ENCODE measurements at regions not wholly inside any gene's neighbourhood (a gene's known extent, or its start where the extent isn't known, plus 50 kb on each side); places are given as distances from the start of the nearest gene placed in this dataset.

- peaks cover 5% of the 10 kb centered on the region for H3K9me3 ChIP-seq
- no peak for DNase-seq
- no peak for TF ChIP-seq CTCF (IDR thresholded peaks at IDR 0.05)
- no peaks in the 10 kb centered on the region for H3K36me3 ChIP-seq (ENCODE audit: low read depth)
- H3K4me3 ChIP-seq: no peak overlapping the region
- ATAC-seq: no peak
- intact Hi-C loops (cut with DNase I, micrococcal nuclease): no loop called here
- H3K4me1 ChIP-seq (ENCODE audit: low read depth): no peaks in the 10 kb centered on the region
These were observed 399.8 kb upstream of the MON1B start for GRCh38 chr16:76791151-76791550.

GRCh38 chr16:76796416-76796815 lies 394.6 kb upstream of the MON1B start:
- Histone ChIP-seq H3K4me1 (ENCODE audit: low read depth) (no peaks in the 10 kb centered on the region), H3K9me3 (no peaks in the 10 kb centered on the region), H3K4me3 (no peak overlapping the region), H3K36me3 (ENCODE audit: low read depth) (no peaks in the 10 kb centered on the region)
- DNase-seq: no peak
- intact Hi-C loops (cut with DNase I, micrococcal nuclease): no loop called here
- no peak for ATAC-seq
- TF ChIP-seq CTCF (IDR thresholded peaks at IDR 0.05): no peak

GRCh38 chr16:76796978-76797377 lies 394.0 kb upstream of the MON1B start:
- Histone ChIP-seq H3K4me1 (ENCODE audit: low read depth) (no peaks in the 10 kb centered on the region), H3K4me3 (no peak overlapping the region), H3K36me3 (ENCODE audit: low read depth) (no peaks in the 10 kb centered on the region), H3K9me3 (no peaks in the 10 kb centered on the region)
- no peak for TF ChIP-seq CTCF (IDR thresholded peaks at IDR 0.05)
- ATAC-seq (no peak), DNase-seq (no peak)
- intact Hi-C loops (cut with DNase I, micrococcal nuclease): no loop called here

GRCh38 chr16:76797457-76797856 lies 393.5 kb upstream of the MON1B start:
- Histone ChIP-seq H3K9me3 (no peaks in the 10 kb centered on the region), H3K4me3 (no peak overlapping the region), H3K36me3 (ENCODE audit: low read depth) (no peaks in the 10 kb centered on the region), H3K4me1 (ENCODE audit: low read depth) (no peaks in the 10 kb centered on the region)
- intact Hi-C loops (cut with DNase I, micrococcal nuclease): no loop called here
- ATAC-seq: no peak
- no peak for TF ChIP-seq CTCF (IDR thresholded peaks at IDR 0.05)
- DNase-seq: no peak

GRCh38 chr16:76800196-76800595 lies 390.8 kb upstream of the MON1B start:
- H3K9me3 ChIP-seq: no peaks in the 10 kb centered on the region
- H3K36me3 ChIP-seq (ENCODE audit: low read depth): no peaks in the 10 kb centered on the region
- intact Hi-C loops (cut with DNase I, micrococcal nuclease): no loop called here
- ATAC-seq (no peak), DNase-seq (no peak)
- no peak overlapping the region for H3K4me3 ChIP-seq
- TF ChIP-seq CTCF (IDR thresholded peaks at IDR 0.05): no peak
- no peaks in the 10 kb centered on the region for H3K4me1 ChIP-seq (ENCODE audit: low read depth)

GRCh38 chr16:76801357-76801756 lies 389.6 kb upstream of the MON1B start:
- no peak for TF ChIP-seq CTCF (IDR thresholded peaks at IDR 0.05)
- intact Hi-C loops (cut with DNase I, micrococcal nuclease): no loop called here
- ATAC-seq: no peak

More at GRCh38 chr16:76801357-76801756, 389.6 kb upstream of the MON1B start:
- Histone ChIP-seq H3K4me3 (no peak overlapping the region), H3K9me3 (no peaks in the 10 kb centered on the region), H3K4me1 (ENCODE audit: low read depth) (no peaks in the 10 kb centered on the region), H3K36me3 (ENCODE audit: low read depth) (no peaks in the 10 kb centered on the region)
- DNase-seq: no peak
